Psoas muscle (tissue), 7 donors: ENCODE measurements at regions not wholly inside any gene's neighbourhood (a gene's known extent, or its start where the extent isn't known, plus 50 kb on each side); places are given as distances from the start of the nearest gene placed in this dataset.

ENCODE experiments used
- ATAC-seq, 4 donors: fragments of 200-7000 bp; cut with Tn5 transposase; one replicate each; pipeline ENCODE4 v1.9.1; 2020; ENCODE audit warnings: moderate library complexity in 3 of 4, mild to moderate bottlenecking in 2 of 4
- DNase-seq, 2 donors: peaks; one replicate each; pipeline ENCODE4 v3.0.0-alpha.2; 2020
- H3K27ac ChIP-seq: fragments of 200-600 bp; one replicate; pipeline ENCODE4 v1.8.0; 2022
- H3K27me3 ChIP-seq, 3 donors: fragments of 200-600 bp in 1 of 3; one replicate each; pipeline versions ENCODE4 v1.6.1 to v1.8.0; 2013 to 2022; ENCODE audit warnings: low read length in 2 of 3, mild to moderate bottlenecking in 2 of 3, moderate library complexity in 1 of 3; ENCODE audit not compliant: insufficient read depth in 3 of 3
- H3K36me3 ChIP-seq, 2 donors: fragments of 200-600 bp in 1 of 2; one replicate each; pipeline versions ENCODE4 v1.6.1 to v1.8.0; 2013 to 2022; ENCODE audit warnings: low read depth in 1 of 2, mild to moderate bottlenecking in 1 of 2, moderate library complexity in 1 of 2; ENCODE audit not compliant: insufficient read depth in 1 of 2
- H3K4me1 ChIP-seq: fragments of 200-600 bp; one replicate; pipeline ENCODE4 v1.8.0; 2022
- H3K4me3 ChIP-seq: fragments of 200-600 bp; one replicate; pipeline ENCODE4 v1.8.0; 2022; ENCODE audit warnings: mild to moderate bottlenecking
- H3K9me3 ChIP-seq: fragments of 200-600 bp; one replicate; pipeline ENCODE4 v1.8.0; 2022
- WGBS, 3 donors: extraction: QIAGEN DNeasy Blood & Tissue Kit; methylation state at CpG; one replicate each; pipeline versions ENCODE4 v1.1.6 to v1.1.7; 2013; 5-methylcytosine and 5-hydroxymethylcytosine counted together
- intact Hi-C, 2 donors: fragments of 100-400 bp; cut with DNase I; formaldehyde crosslinking; loops; one replicate each; pipeline versions ENCODE4 v1.11.0 to v1.14.2; 2022
- TF ChIP-seq, protein P1 (sequence below): fragments of 200-600 bp; IDR thresholded peaks from one replicate; pipeline ENCODE4 v1.8.0; 2022; ENCODE audit warnings: antibody characterized with exemption
- donor health status: healthy with polysubstance abuse.
- donor health status: DM: no; HTN: no; CAD: no; lungs with moderate emphysema.
- donor health status: Bipolar disorder and iron deficiency.
- donor health status: healthy.
- donor health status: DM: yes; HTN: yes; CAD: no.
- donor health status: DM: no; HTN: no; CAD: no.
- donor health status: DM: yes; HTN: yes; CAD: no.

DNA sequence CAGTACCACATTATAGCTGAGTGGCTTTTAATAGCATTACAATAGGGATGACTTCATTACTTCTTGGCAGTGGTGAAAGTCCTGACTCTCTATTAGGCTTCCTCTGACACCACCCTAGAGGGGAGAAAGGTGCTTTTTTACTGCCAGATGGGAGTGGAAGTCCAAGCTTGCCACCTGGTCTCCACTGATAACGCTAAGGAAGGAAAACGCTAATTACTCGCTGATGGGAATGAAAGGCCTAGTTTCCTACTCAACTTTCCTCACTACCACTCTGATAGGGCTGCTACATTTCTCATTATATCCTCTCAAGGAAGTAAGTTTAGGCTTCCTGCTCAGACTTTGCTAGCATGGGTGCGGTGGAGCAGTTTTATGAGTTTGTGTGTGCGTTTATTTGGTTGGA is 62.3 kb upstream of the PAGE3 start:
- peaks cover 0 to 14% (median 0%) of the 10 kb centered on the region in 3 donors for H3K27me3 ChIP-seq
- TF ChIP-seq, protein P1, sequence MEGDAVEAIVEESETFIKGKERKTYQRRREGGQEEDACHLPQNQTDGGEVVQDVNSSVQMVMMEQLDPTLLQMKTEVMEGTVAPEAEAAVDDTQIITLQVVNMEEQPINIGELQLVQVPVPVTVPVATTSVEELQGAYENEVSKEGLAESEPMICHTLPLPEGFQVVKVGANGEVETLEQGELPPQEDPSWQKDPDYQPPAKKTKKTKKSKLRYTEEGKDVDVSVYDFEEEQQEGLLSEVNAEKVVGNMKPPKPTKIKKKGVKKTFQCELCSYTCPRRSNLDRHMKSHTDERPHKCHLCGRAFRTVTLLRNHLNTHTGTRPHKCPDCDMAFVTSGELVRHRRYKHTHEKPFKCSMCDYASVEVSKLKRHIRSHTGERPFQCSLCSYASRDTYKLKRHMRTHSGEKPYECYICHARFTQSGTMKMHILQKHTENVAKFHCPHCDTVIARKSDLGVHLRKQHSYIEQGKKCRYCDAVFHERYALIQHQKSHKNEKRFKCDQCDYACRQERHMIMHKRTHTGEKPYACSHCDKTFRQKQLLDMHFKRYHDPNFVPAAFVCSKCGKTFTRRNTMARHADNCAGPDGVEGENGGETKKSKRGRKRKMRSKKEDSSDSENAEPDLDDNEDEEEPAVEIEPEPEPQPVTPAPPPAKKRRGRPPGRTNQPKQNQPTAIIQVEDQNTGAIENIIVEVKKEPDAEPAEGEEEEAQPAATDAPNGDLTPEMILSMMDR = no peak
- H3K36me3 ChIP-seq = no peaks in the 10 kb centered on the region
- no peak overlapping the region for H3K4me3 ChIP-seq
- WGBS, 3 donors = 65 to 70% (median 66%) methylated on average over 5 of the region's 5 CpGs
- H3K4me1 ChIP-seq = no peaks in the 10 kb centered on the region
- ATAC-seq (peak in 2 of 4 donors; percentile 26 to 41), DNase-seq (no peak)
- H3K9me3 ChIP-seq = peaks cover 3% of the 10 kb centered on the region
- H3K27ac ChIP-seq = peak overlapping the region; percentile 23
- intact Hi-C loops = no loop called here

DNA sequence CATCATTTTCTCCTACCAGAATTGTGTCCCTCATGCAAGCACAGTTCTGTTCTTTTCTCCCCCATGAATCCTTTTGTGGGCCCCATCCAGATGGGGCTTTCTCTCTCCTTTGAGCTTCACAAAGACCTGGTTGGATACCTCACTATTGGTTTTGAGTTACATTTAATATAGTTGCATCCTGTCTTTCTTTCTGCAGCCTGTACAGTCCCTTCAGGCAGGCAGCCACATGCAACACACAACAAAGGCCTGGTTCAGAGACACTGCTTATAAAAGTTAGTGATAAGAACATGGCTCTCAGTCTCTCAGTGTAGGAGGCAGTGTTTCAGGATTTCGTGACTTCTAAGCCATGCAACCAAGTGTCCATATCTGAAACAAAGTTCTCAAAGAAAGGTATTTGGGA is 70.6 kb upstream of the PAGE3 start:
- peaks cover 0 to 11% (median 0%) of the 10 kb centered on the region in 3 donors for H3K27me3 ChIP-seq
- 41 to 73% (median 53%) methylated on average over 1 of the region's 1 CpG for WGBS, 3 donors
- TF ChIP-seq, protein P1 = no peak
- H3K27ac ChIP-seq = no peak overlapping the region
- no peaks in the 10 kb centered on the region for H3K4me1 ChIP-seq
- no peak for DNase-seq
- no peak for ATAC-seq
- H3K36me3 ChIP-seq = no peaks in the 10 kb centered on the region
- intact Hi-C loops = no loop called here
- H3K9me3 ChIP-seq = no peaks in the 10 kb centered on the region
- H3K4me3 ChIP-seq = no peak overlapping the region

DNA sequence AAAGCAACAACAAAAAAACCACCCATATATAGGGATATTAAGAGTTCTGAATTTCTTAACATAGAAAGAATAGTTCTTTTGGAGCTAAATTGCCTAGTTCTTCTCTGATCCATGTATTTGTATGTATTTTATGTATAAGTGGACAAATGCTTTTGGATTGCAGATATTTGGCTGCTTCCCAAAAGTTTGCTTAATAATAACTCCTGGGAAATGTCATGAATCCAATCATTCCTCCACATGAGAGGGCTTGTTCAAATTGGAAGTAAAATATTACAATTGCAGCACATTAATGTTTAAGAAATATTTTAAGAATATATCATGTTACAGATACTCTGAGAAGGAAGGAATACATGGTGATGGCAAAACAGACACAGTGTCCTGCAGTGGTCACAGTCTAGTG is 71.5 kb upstream of the PAGE3 start:
- intact Hi-C loops = no loop called here
- no peak for ATAC-seq
- TF ChIP-seq, protein P1 = no peak

DNA sequence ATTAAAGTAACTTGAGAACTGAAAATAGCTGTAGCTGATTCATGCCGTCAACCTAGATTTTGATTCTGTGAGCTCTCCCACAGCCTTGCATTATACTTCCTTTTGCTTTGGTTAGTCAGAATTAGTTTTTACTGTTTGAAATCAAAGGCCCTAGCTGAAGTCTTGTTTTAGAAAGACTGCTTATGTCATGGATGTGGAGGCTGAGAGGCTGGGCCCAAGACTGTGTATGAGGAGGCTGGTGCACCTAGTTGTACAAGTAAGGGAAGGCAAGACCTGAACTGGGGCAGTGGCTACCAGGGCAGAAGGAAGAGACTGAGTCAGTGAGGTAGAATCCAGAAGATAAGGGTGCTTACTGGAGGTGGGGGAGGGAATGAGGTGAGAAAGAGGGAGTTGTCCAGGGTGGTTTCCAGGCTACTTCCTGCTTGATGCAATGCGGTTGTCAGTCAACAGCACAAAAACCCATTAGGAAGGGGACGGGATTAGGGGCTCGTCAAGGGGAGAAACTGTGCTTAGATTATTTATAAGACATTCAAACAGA is 76.2 kb upstream of the PAGE3 start:
- intact Hi-C loops = loop anchor here in 1 of 2 donors (10.0 kb wide), 1 partner anchor 206 kb away; no protein-coding TSS in a partner anchor
- H3K4me1 ChIP-seq = no peaks in the 10 kb centered on the region
- H3K4me3 ChIP-seq = no peak overlapping the region
- peaks cover 0 to 21% (median 0%) of the 10 kb centered on the region in 3 donors for H3K27me3 ChIP-seq
- no peak for DNase-seq
- no peaks in the 10 kb centered on the region for H3K36me3 ChIP-seq
- no peak for ATAC-seq
- WGBS, 3 donors = 75 to 83% (median 80%) methylated on average over 4 of the region's 4 CpGs
- H3K9me3 ChIP-seq = no peaks in the 10 kb centered on the region
- TF ChIP-seq, protein P1 = no peak
- no peak overlapping the region for H3K27ac ChIP-seq

More for the DNA sequence above, 71.5 kb upstream of the PAGE3 start:
- peaks cover 0 to 10% (median 0%) of the 10 kb centered on the region in 3 donors for H3K27me3 ChIP-seq
- H3K9me3 ChIP-seq = no peaks in the 10 kb centered on the region
- H3K36me3 ChIP-seq = no peaks in the 10 kb centered on the region
- H3K4me3 ChIP-seq = no peak overlapping the region
- H3K27ac ChIP-seq = no peak overlapping the region
- DNase-seq = no peak
- no peaks in the 10 kb centered on the region for H3K4me1 ChIP-seq
